Left renal pelvis (tissue), 4 donors: ENCODE measurements at regions not wholly inside any gene's neighbourhood (a gene's known extent, or its start where the extent isn't known, plus 50 kb on each side); places are given as distances from the start of the nearest gene placed in this dataset.

Experiments used
- DNase-seq, 4 donors: peaks; one replicate each; pipeline ENCODE4 v3.0.0-alpha.2; 2013; ENCODE audit warnings: low read depth in 4 of 4, low spot score in 3 of 4

- no peak for DNase-seq
Observed at GRCh38 chr2:235139956-235140800, 188.4 kb downstream of the SH3BP4 start.

GRCh38 chr2:235140801-235141081 is 188.9 kb downstream of the SH3BP4 start:
- no peak for DNase-seq

GRCh38 chr2:235141411-235142128 is 189.8 kb downstream of the SH3BP4 start:
- no peak for DNase-seq

GRCh38 chr2:235142601-235143000 is 190.8 kb downstream of the SH3BP4 start:
- no peak for DNase-seq

GRCh38 chr2:235143789-235144188 is 192.0 kb downstream of the SH3BP4 start:
- no peak for DNase-seq

- DNase-seq, result no peak
Observed at GRCh38 chr2:235144291-235144690, 192.5 kb downstream of the SH3BP4 start.

- no peak for DNase-seq
Observed at GRCh38 chr2:235146206-235146605, 194.4 kb downstream of the SH3BP4 start.

GRCh38 chr2:235146871-235147565 is 195.2 kb downstream of the SH3BP4 start:
- DNase-seq, result no peak

GRCh38 chr2:235148201-235149170 is 196.7 kb downstream of the SH3BP4 start:
- no peak for DNase-seq

- no peak for DNase-seq
Observed at GRCh38 chr2:235149240-235149659, 197.4 kb downstream of the SH3BP4 start.

GRCh38 chr2:235149736-235150135 is 197.9 kb downstream of the SH3BP4 start:
- no peak for DNase-seq

- DNase-seq, result no peak
Observed at GRCh38 chr2:235151152-235151551, 199.3 kb downstream of the SH3BP4 start.

- no peak for DNase-seq
Observed at GRCh38 chr2:235155163-235155562, 203.3 kb downstream of the SH3BP4 start.

GRCh38 chr2:235156055-235156454 is 204.2 kb downstream of the SH3BP4 start:
- no peak for DNase-seq

GRCh38 chr2:235157746-235158482 is 206.1 kb downstream of the SH3BP4 start:
- no peak for DNase-seq

GRCh38 chr2:235160281-235160810 is 208.5 kb downstream of the SH3BP4 start:
- DNase-seq, result no peak

- DNase-seq, result no peak
Observed at GRCh38 chr2:235161565-235161964, 209.7 kb downstream of the SH3BP4 start.

- DNase-seq, result no peak
Observed at GRCh38 chr2:235162082-235162836, 210.4 kb downstream of the SH3BP4 start.

GRCh38 chr2:235162837-235163197 is 211.0 kb downstream of the SH3BP4 start:
- DNase-seq, result no peak
